Endometrium (tissue), 2 donors: ENCODE measurements at regions not wholly inside any gene's neighbourhood (a gene's known extent, or its start where the extent isn't known, plus 50 kb on each side); places are given as distances from the start of the nearest gene placed in this dataset.

Experiments
- FAIRE-seq: peaks from 2 replicates; lab custom pipeline; 2012; peaks lifted over from hg19 to GRCh38; lab: Jason Lieb, UNC
- donor health status: control.
- donor health status: control.

GRCh38 chr12:89256060-89256459 lies 96.2 kb downstream of the DUSP6 start:
- FAIRE-seq: no peak

GRCh38 chr12:89253488-89253887 lies 98.8 kb downstream of the DUSP6 start:
- FAIRE-seq: no peak

DNA sequence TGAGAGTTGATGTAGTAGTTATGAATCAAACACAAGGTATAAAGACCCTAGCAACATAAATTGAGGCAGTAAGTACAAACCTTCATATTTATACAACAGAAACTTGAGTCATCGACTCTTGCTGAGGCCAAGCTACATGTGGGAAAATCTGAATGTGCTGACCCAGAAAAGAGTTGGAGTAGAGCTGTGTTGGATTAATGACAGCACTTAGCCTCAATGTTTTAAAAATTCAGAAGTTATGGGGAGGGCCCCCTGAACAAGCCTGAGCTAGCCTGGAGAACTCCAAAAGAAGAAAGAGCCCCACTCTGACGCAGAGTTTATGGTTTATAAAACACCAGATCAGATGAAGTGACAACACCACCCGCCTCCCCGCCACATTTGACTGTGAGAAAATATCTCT lies 100.0 kb downstream of the DUSP6 start:
- no peak for FAIRE-seq

GRCh38 chr12:89251342-89252271 lies 100.7 kb downstream of the DUSP6 start:
- no peak for FAIRE-seq

DNA sequence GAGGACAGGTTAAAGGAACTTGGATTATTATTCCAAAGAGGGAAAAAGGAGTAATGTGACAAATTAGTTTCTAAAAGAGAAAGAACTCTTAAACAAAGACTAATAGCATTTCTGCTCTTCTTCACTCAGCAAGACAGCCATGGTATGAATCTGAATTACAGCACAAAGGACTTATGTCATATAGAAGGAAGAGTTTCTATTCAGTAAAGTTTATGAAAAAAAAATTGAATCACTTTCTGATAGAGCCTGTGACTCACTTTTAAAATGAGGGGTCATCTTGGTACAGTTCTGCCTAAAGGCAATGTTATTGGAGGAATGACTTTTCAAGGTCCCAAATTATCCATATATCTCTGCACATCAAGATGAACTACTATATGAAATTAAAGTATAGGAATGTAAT lies 101.7 kb downstream of the DUSP6 start:
- FAIRE-seq: no peak

GRCh38 chr12:89250213-89250612 lies 102.1 kb downstream of the DUSP6 start:
- FAIRE-seq: no peak

- FAIRE-seq: no peak
These were observed 104.3 kb downstream of the DUSP6 start for GRCh38 chr12:89247967-89248366.

GRCh38 chr12:89247541-89247942 lies 104.8 kb downstream of the DUSP6 start:
- FAIRE-seq: no peak

- no peak for FAIRE-seq
These were observed 107.2 kb downstream of the DUSP6 start for GRCh38 chr12:89245090-89245489.

- no peak for FAIRE-seq
These were observed 107.8 kb downstream of the DUSP6 start for GRCh38 chr12:89244536-89244935.

DNA sequence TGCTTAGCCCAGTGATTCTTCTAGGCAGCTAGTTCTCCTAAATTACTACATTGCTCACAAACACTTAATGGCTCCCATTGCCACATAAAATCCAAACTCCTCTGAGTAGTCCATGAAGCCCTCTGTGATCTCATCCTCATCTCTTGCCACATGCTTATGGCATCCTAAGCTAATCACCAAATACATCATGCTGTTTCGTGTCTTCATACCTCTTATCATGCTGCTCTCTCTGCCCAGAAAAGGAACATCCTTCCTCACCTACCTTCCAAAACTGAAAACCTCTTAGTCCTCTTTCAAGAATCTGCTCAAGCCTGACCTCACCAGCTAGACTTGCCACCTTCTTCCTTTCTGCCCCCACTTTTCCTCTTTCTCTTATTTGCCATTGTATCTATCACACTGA lies 108.5 kb downstream of the DUSP6 start:
- FAIRE-seq: no peak

DNA sequence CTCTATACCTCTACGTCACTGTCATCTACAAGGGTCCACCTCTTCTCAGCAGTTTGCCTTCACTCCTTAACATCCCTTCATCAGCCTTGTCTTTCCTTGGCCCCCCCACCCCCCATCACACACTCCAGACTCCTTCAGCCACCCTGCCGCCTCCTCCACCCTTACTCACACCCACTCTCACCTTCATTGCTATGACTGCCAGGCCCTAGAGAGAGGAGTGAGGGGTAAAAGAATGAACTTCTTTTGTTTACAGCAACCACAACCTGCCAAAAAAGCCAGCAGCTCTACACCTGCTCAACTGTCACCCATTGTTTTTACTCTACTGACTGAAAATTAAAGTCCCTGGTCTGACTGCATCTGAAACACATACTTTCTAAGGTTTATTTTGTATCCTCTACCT lies 112.8 kb downstream of the DUSP6 start:
- FAIRE-seq: no peak

GRCh38 chr12:89238593-89238992 lies 113.7 kb downstream of the DUSP6 start:
- FAIRE-seq: no peak

GRCh38 chr12:89237763-89238162 lies 114.5 kb downstream of the DUSP6 start:
- FAIRE-seq: no peak

DNA sequence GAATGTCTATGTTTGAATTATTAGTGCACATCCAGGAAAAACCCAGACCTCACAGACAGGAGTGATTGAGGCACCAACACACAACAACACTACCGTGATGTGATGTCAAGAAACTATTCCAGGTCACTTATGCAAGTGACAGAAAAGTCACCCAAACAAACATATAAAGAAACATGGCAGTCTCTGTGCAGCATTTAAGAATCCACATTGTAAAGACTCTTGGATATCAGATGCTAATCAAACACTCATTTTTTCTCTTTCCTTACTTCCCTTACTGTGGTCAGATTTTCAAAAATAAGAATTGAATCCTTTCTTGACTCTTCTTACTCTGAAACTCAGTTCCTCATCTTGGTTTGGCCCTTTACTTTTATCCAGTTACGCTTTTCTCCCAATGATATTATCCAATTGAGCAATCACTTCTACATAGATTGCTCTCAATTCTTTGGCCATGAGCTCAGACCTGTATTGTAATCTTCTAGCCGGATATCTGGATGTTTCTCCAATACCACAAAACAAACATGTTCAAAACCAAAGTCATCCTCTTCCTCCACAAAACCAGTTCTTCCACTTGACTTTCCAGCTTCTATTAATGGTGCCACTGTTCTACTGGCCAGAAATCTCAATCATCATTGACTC lies 115.4 kb downstream of the DUSP6 start:
- FAIRE-seq: no peak

- FAIRE-seq: no peak
These were observed 116.1 kb downstream of the DUSP6 start for GRCh38 chr12:89236237-89236636.

DNA sequence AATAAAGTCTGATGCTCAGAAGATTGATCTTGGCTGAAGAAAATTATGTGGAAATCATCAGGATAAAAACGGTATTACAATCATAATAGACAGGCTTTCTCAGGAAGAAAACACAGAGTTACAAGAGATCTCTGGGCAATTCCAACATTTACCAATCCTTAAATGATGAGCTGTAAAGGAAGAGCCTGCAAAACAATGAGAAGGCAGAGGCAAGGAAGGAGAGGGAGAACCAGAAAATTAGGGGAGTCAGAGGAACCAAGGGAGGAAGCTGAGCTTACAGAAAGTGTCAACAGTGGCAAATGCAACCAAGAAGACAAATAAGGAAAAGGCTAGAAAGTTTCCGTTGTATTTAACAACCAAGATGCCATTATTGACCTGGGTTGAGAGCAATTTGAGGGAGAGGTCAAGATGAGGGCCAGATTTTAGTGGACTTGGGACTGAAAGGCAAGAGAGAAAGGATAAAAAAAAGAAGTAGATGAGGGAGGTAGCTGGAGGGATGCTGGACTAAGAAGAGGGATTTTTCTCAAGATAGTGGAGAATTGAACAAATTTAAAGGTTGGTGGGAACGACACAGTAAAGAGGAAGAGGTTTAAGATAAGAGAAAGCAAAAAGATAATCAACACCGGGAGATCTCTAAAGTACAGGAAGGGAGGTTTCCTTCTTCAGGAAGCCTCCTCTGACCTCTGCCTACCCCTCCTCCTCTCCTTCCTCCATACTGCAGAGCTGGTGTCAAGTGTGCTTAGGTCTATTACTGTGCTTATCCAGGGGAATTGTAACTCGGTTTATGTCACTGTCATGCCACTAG lies 116.9 kb downstream of the DUSP6 start:
- FAIRE-seq: no peak

DNA sequence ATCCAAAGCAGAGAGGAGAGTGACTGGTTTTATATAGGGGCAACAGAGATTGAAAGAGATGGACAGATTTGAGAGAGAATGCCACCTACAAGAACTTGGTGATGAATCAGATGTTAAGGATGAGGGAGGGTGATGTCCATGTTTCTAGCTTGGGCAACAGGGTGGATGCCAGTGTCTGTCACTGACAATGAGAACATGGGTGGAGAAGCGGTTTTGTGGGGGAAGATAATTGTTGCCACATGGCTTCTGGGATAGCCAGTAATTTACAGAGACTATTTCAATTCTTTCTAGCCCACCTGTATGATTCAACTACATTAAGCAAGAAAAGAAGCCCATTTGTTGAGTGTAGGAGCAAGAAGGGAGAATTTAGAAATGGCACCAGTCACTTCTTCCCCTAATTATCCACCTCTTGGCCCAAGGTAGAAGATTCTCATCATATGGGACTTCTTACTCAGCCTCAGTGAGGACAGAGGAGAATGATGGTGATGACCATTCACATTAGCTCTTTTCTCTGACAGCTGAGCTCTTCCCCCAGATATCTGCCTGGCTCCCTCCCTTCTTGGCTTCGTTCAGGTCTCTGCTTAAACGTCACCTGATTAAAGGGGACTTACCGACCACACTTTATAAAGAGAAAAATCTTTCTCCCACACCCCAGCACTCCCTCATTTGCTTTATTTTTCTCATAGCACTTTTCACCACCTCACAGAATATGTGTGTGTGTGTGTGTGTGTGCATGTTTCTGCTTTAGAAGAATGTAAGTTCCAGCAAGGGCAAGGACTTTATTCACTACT lies 117.8 kb downstream of the DUSP6 start:
- FAIRE-seq: no peak

DNA sequence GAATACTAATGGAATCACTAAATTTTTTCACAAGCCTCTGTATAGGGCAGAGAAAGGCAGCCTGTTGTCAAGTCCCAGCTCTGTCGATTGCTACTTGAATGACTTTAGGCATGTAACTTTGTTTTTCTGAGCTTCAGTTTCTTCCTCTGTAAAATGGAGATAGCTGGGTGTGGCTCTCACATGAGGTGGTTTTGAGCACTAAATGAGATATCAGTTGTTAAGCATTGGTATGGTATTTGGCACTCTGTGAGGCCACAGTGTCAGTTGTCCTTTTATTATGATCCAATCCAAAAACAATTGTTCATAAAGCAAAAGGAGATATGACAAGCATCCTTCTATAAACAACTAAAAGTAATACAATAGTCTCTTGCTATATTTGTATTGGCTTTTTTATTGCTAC lies 120.6 kb downstream of the DUSP6 start:
- no peak for FAIRE-seq

GRCh38 chr12:89230376-89231315 lies 121.7 kb downstream of the DUSP6 start:
- no peak for FAIRE-seq

DNA sequence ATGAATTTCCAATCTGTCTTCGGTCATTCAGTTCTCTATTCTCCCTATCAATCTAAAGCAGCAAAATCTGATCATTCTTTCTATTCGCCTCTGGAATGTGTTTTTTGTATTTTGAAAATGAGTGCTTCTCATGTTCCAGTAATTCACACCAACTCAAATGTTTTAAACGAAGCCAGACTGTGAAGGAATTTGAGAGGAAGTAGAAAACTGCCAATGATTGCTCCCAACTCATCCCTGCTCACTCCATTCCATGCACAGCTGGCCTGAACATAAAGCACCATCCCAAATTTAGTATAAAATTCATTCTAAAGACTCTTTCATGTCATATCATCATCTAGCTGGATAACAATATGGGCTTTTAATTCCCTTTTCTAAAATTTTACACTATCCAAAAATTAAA lies 123.8 kb downstream of the DUSP6 start:
- FAIRE-seq: no peak
